ENCODE measurements at regions not wholly inside any gene's neighbourhood (a gene's known extent, or its start where the extent isn't known, plus 50 kb on each side); places are given as distances from the start of the nearest gene placed in this dataset.

GRCh38 chr9:121563881-121564460, 64.3 kb upstream of the GGTA1 start:
- Histone ChIP-seq H3K36me3 (ENCODE audit: insufficient read depth, low read length) (no peaks in the 10 kb centered on the region), H3K9me3 (ENCODE audit: control insufficient read depth, insufficient read depth, low read length) (no peaks in the 10 kb centered on the region), H3K4me1 (ENCODE audit: insufficient read depth, low read length) (peaks cover 13% of the 10 kb centered on the region; the same call in 1 of the 2 replicates), H3K9ac (ENCODE audit: low read depth, low read length) (no peak overlapping the region)

- Histone ChIP-seq H3K9ac (ENCODE audit: low read depth, low read length) (no peak overlapping the region), H3K9me3 (ENCODE audit: control insufficient read depth, insufficient read depth, low read length) (no peaks in the 10 kb centered on the region), H3K4me1 (ENCODE audit: insufficient read depth, low read length) (peaks cover 13% of the 10 kb centered on the region; the same call in 1 of the 2 replicates)
These were observed 65.0 kb upstream of the GGTA1 start for GRCh38 chr9:121564504-121565260.

GRCh38 chr9:121566481-121567465, 67.1 kb upstream of the GGTA1 start:
- no peak overlapping the region for H3K9ac ChIP-seq (ENCODE audit: low read depth, low read length)
- H3K9me3 ChIP-seq (ENCODE audit: control insufficient read depth, insufficient read depth, low read length), result no peaks in the 10 kb centered on the region
- H3K36me3 ChIP-seq (ENCODE audit: insufficient read depth, low read length), result no peaks in the 10 kb centered on the region
- H3K4me1 ChIP-seq (ENCODE audit: insufficient read depth, low read length), result peaks cover 13% of the 10 kb centered on the region; the same call in 1 of the 2 replicates

More at GRCh38 chr9:121564504-121565260, 65.0 kb upstream of the GGTA1 start:
- no peaks in the 10 kb centered on the region for H3K36me3 ChIP-seq (ENCODE audit: insufficient read depth, low read length)

- Histone ChIP-seq H3K9me3 (ENCODE audit: control insufficient read depth, insufficient read depth, low read length) (no peaks in the 10 kb centered on the region), H3K36me3 (ENCODE audit: insufficient read depth, low read length) (no peaks in the 10 kb centered on the region), H3K9ac (ENCODE audit: low read depth, low read length) (no peak overlapping the region), H3K4me1 (ENCODE audit: insufficient read depth, low read length) (peaks cover 13% of the 10 kb centered on the region; the same call in 1 of the 2 replicates)
These were observed 68.1 kb upstream of the GGTA1 start for GRCh38 chr9:121567500-121568342.

- H3K4me1 ChIP-seq (ENCODE audit: insufficient read depth, low read length), result peaks cover 13% of the 10 kb centered on the region; the same call in 1 of the 2 replicates
- no peaks in the 10 kb centered on the region for H3K36me3 ChIP-seq (ENCODE audit: insufficient read depth, low read length)
- no peaks in the 10 kb centered on the region for H3K9me3 ChIP-seq (ENCODE audit: control insufficient read depth, insufficient read depth, low read length)
- no peak overlapping the region for H3K9ac ChIP-seq (ENCODE audit: low read depth, low read length)
These were observed 69.0 kb upstream of the GGTA1 start for GRCh38 chr9:121568343-121569265.

GRCh38 chr9:121569266-121569648, 69.6 kb upstream of the GGTA1 start:
- Histone ChIP-seq H3K36me3 (ENCODE audit: insufficient read depth, low read length) (no peaks in the 10 kb centered on the region), H3K9ac (ENCODE audit: low read depth, low read length) (no peak overlapping the region), H3K4me1 (ENCODE audit: insufficient read depth, low read length) (peaks cover 13% of the 10 kb centered on the region; the same call in 1 of the 2 replicates), H3K9me3 (ENCODE audit: control insufficient read depth, insufficient read depth, low read length) (no peaks in the 10 kb centered on the region)

GRCh38 chr9:121572581-121572980, 72.9 kb upstream of the GGTA1 start:
- Histone ChIP-seq H3K9ac (ENCODE audit: low read depth, low read length) (no peak overlapping the region), H3K36me3 (ENCODE audit: insufficient read depth, low read length) (no peaks in the 10 kb centered on the region), H3K4me1 (ENCODE audit: insufficient read depth, low read length) (peaks cover 9% of the 10 kb centered on the region; the same call in 1 of the 2 replicates), H3K9me3 (ENCODE audit: control insufficient read depth, insufficient read depth, low read length) (no peaks in the 10 kb centered on the region)

- Histone ChIP-seq H3K4me1 (ENCODE audit: insufficient read depth, low read length) (peaks cover 5% of the 10 kb centered on the region; the same call in 1 of the 2 replicates), H3K9ac (ENCODE audit: low read depth, low read length) (no peak overlapping the region), H3K36me3 (ENCODE audit: insufficient read depth, low read length) (no peaks in the 10 kb centered on the region), H3K9me3 (ENCODE audit: control insufficient read depth, insufficient read depth, low read length) (no peaks in the 10 kb centered on the region)
These were observed 74.3 kb upstream of the GGTA1 start for GRCh38 chr9:121573717-121574485.

GRCh38 chr9:121574774-121575519, 75.3 kb upstream of the GGTA1 start:
- H3K36me3 ChIP-seq (ENCODE audit: insufficient read depth, low read length), result no peaks in the 10 kb centered on the region
- H3K9ac ChIP-seq (ENCODE audit: low read depth, low read length), result no peak overlapping the region
- no peaks in the 10 kb centered on the region for H3K9me3 ChIP-seq (ENCODE audit: control insufficient read depth, insufficient read depth, low read length)
- H3K4me1 ChIP-seq (ENCODE audit: insufficient read depth, low read length), result peaks cover 4% of the 10 kb centered on the region; the same call in 1 of the 2 replicates

GRCh38 chr9:121576281-121577075, 75.0 kb upstream of the DAB2IP start:
- Histone ChIP-seq H3K4me1 (ENCODE audit: insufficient read depth, low read length) (peaks cover 6% of the 10 kb centered on the region; the same call in 1 of the 2 replicates), H3K36me3 (ENCODE audit: insufficient read depth, low read length) (no peaks in the 10 kb centered on the region), H3K9me3 (ENCODE audit: control insufficient read depth, insufficient read depth, low read length) (no peaks in the 10 kb centered on the region), H3K9ac (ENCODE audit: low read depth, low read length) (no peak overlapping the region)

- Histone ChIP-seq H3K4me1 (ENCODE audit: insufficient read depth, low read length) (peaks cover 12% of the 10 kb centered on the region; the same call in 1 of the 2 replicates), H3K9me3 (ENCODE audit: control insufficient read depth, insufficient read depth, low read length) (no peaks in the 10 kb centered on the region), H3K36me3 (ENCODE audit: insufficient read depth, low read length) (no peaks in the 10 kb centered on the region), H3K9ac (ENCODE audit: low read depth, low read length) (no peak overlapping the region)
These were observed 74.3 kb upstream of the DAB2IP start for GRCh38 chr9:121577166-121577565.
